ENCODE measurements at regions not wholly inside any gene's neighbourhood (a gene's known extent, or its start where the extent isn't known, plus 50 kb on each side); places are given as distances from the start of the nearest gene placed in this dataset.

- DNase-seq: no peak
Observed at GRCh38 chr1:110763149-110763548, 88.4 kb upstream of the KCNA3 start.

DNA sequence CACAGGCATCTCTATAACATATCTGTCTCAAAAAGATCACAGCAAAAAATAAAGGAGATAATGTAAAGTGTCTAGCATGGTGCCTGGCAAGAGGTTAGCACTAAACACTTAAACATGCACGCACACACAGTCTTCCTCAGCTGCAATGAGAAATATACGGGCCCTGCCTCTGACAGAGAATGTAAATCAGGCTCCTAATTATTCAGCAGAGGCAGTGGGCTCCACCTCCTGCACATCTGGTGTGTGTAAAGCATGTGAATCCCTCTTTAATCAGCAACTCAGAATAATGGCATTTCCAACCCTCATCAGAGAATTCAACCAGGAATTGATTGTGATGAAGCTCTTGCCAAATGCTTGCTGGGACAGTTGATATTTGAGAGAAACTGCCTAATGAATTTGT is 85.6 kb upstream of the KCNA3 start:
- DNase-seq: no peak

GRCh38 chr1:110756506-110756905 is 81.8 kb upstream of the KCNA3 start:
- DNase-seq: peak; percentile 75

- no peak for DNase-seq
Observed at GRCh38 chr1:110752941-110753725, 78.4 kb upstream of the KCNA3 start.

DNA sequence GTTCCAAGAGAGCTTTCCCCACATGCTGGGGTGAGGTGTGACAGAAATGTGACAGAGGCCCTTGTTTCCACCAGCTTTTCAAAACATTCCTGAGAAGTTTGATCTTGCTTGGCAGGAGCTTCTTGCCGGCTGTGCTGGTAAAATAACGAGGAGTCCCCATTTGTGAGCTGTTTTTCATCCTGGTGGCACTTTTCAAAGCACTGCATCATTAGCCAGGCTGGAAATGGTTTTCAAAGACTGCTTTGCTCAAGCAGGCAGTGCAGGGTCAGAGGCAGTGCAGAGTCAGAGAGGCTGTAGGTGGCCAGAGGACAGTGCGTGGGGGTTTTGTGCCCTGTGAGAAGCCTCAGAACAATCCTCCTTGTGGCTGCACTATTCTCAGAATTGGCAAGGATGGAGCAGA is 75.8 kb upstream of the KCNA3 start:
- no peak for DNase-seq

GRCh38 chr1:110749960-110750359 is 75.2 kb upstream of the KCNA3 start:
- peak; percentile 21 for DNase-seq

GRCh38 chr1:110746644-110747259 is 72.0 kb upstream of the KCNA3 start:
- no peak for DNase-seq

GRCh38 chr1:110743397-110743796 is 68.7 kb upstream of the KCNA3 start:
- DNase-seq: no peak

DNA sequence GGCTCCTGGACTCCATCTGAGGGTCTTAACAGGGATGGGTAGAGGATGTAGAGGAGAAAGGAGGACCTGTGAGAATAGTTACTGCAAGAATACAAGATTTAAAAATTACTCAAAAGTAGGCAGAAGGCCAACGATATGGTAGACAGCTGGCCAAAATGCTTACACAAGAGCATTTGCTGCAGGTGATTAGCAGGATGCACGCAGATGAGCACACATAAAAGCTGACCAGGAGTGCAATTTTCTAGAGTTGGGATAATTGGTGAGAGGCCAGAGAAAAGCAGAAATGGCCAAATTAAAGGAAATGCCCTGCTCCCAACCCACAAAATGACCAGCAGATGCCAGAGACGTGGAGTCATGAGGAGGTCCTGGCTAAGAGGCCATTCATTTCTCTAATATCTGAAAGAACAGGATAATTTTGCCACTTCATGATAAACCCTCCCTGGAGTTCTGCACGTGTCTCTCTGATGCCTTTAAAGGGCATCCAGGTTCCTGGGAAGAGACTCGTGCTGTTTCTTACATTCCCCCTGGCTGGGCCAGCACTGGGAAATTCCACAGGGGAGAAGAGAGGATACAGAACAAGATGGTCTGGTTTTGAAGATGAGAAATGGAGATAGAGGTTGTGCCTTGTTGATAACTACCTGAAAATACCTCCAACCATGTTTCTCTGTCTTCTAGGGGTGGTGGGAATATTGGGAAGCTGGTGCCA is 62.3 kb upstream of the KCNA3 start:
- DNase-seq: peak; percentile 3

DNA sequence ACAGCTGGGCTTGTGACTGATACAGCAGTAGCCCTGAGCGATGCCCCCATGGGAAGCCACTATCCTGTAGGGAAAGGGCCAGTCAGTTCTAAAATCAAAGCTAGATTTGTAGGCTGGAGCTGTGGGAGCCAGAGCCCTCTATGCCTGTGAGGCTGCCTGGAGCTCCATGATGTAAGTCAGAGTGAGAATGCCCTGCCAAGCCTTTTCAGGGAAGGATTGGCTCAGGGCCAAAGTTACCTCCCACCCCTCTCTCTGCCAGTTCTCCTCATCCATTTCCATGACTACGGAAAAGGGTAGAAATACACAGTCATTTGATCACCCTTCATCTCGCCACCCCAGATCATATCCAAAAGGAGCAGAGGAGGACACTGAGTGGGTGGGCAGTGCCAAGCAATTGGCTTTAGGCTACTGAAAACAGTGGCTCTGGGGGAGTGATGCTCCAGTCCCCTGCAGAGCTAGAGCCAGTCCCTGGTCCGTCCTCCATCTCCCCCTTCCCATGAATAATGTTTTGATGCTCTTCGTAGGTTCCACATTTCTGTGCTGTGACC is 59.5 kb upstream of the KCNA3 start:
- no peak for DNase-seq

DNA sequence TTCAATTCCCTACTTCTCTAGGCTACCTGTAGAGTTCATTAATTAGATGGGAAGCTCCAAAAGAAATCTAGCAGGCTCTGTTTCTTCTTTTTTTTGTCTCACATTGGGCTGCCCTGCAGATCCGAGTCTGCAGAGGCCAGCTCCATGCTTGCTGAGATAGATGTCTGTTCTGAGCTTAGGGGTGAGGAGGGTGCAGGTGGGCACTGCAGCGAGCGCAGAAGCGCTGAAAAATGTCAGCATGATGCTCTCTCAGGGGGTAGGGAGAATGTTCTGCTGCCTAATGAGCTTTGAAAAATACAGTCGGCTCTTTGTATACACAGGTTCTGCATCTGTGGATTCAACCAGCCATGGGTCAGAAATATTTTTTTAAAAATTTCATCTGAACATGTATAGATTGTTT is 56.8 kb upstream of the KCNA3 start:
- no peak for DNase-seq

- peak; percentile 2 for DNase-seq
Observed at GRCh38 chr1:110728388-110729001, 53.8 kb upstream of the KCNA3 start.

DNA sequence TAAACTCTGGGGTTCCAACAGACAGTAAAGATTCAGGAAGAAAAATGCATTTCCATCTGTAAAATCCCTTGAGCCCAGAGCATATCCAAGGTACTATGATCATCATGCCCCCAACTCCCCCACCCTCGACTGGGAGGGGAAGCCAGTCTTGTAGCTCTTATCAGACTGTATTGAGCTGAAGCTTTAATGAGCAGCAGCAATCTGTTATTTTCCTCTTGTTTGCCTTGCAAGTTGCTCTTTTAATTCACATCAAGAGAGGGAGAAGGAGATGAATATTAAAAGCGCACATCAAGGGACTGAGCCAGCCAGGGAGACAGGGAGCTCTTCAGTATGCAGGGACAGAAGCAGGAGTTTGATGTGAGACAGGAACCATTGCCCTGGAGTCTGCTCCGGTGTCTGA is 52.5 kb upstream of the KCNA3 start:
- DNase-seq: peak; percentile 3

DNA sequence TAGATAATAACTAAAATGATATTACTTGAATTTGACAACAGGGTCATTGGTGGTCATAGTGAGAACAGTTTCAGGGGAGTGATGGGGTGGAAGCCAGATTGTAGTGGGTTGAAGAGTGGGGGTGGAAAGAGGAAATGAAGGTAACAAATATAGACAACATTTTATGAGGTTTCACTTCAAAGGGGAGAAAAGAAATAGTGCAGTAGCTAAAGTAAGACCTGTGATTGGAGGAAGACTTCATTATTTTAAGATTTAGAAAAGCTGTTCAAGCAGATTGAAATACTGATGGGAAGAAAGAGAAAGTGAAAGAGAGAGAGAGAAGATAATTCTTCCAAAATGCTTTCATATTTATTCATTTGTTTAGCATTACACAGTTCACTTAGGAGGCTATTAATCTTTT is 52.0 kb upstream of the KCNA3 start:
- DNase-seq: no peak
